ENCODE measurements at regions not wholly inside any gene's neighbourhood (a gene's known extent, or its start where the extent isn't known, plus 50 kb on each side); places are given as distances from the start of the nearest gene placed in this dataset.

- Histone ChIP-seq H3K36me3 (ENCODE audit: control insufficient read depth, insufficient read depth, low read length) (no peaks in the 10 kb centered on the region), H3K4me3 (ENCODE audit: low read depth, low read length) (no peak overlapping the region), H3K27me3 (ENCODE audit: control insufficient read depth, insufficient read depth, low read length) (no peaks in the 10 kb centered on the region)
- FAIRE-seq, result no peak
- no peak for DNase-seq (ENCODE audit: low read depth)
- TF ChIP-seq CTCF (IDR thresholded peaks at IDR 0.05; ENCODE audit: insufficient read depth, low read length, severe bottlenecking), result no peak
Observed at GRCh38 chr3:74415731-74416130, 198.7 kb downstream of the CNTN3 start.

GRCh38 chr3:74413547-74414241, 200.8 kb downstream of the CNTN3 start:
- no peak for DNase-seq (ENCODE audit: low read depth)
- no peaks in the 10 kb centered on the region for H3K27me3 ChIP-seq (ENCODE audit: control insufficient read depth, insufficient read depth, low read length)
- no peak overlapping the region for H3K4me3 ChIP-seq (ENCODE audit: low read depth, low read length)
- FAIRE-seq, result no peak
- no peak for TF ChIP-seq CTCF (IDR thresholded peaks at IDR 0.05; ENCODE audit: insufficient read depth, low read length, severe bottlenecking)
- H3K36me3 ChIP-seq (ENCODE audit: control insufficient read depth, insufficient read depth, low read length), result no peaks in the 10 kb centered on the region

GRCh38 chr3:74410276-74410941, 204.1 kb downstream of the CNTN3 start:
- no peak for TF ChIP-seq CTCF (IDR thresholded peaks at IDR 0.05; ENCODE audit: insufficient read depth, low read length, severe bottlenecking)
- no peak for DNase-seq (ENCODE audit: low read depth)
- no peaks in the 10 kb centered on the region for H3K27me3 ChIP-seq (ENCODE audit: control insufficient read depth, insufficient read depth, low read length)
- no peak overlapping the region for H3K4me3 ChIP-seq (ENCODE audit: low read depth, low read length)
- FAIRE-seq, result no peak
- no peaks in the 10 kb centered on the region for H3K36me3 ChIP-seq (ENCODE audit: control insufficient read depth, insufficient read depth, low read length)

GRCh38 chr3:74409066-74409465, 205.4 kb downstream of the CNTN3 start:
- FAIRE-seq (no peak), DNase-seq (ENCODE audit: low read depth) (peak; percentile 77)
- H3K27me3 ChIP-seq (ENCODE audit: control insufficient read depth, insufficient read depth, low read length), result no peaks in the 10 kb centered on the region
- H3K4me3 ChIP-seq (ENCODE audit: low read depth, low read length), result no peak overlapping the region
- no peaks in the 10 kb centered on the region for H3K36me3 ChIP-seq (ENCODE audit: control insufficient read depth, insufficient read depth, low read length)
- no peak for TF ChIP-seq CTCF (IDR thresholded peaks at IDR 0.05; ENCODE audit: insufficient read depth, low read length, severe bottlenecking)

- Histone ChIP-seq H3K27me3 (ENCODE audit: control insufficient read depth, insufficient read depth, low read length) (no peaks in the 10 kb centered on the region), H3K4me3 (ENCODE audit: low read depth, low read length) (no peak overlapping the region), H3K36me3 (ENCODE audit: control insufficient read depth, insufficient read depth, low read length) (no peaks in the 10 kb centered on the region)
- FAIRE-seq (no peak), DNase-seq (ENCODE audit: low read depth) (no peak)
- no peak for TF ChIP-seq CTCF (IDR thresholded peaks at IDR 0.05; ENCODE audit: insufficient read depth, low read length, severe bottlenecking)
Observed at GRCh38 chr3:74403307-74403706, 211.2 kb downstream of the CNTN3 start.
